ENCODE measurements at regions not wholly inside any gene's neighbourhood (a gene's known extent, or its start where the extent isn't known, plus 50 kb on each side); places are given as distances from the start of the nearest gene placed in this dataset.
"Not testable (repeated sequence)": the region's sequence is repeated elsewhere in the genome, so short reads cannot be mapped to it uniquely, and the experiment has no call there.

DNA sequence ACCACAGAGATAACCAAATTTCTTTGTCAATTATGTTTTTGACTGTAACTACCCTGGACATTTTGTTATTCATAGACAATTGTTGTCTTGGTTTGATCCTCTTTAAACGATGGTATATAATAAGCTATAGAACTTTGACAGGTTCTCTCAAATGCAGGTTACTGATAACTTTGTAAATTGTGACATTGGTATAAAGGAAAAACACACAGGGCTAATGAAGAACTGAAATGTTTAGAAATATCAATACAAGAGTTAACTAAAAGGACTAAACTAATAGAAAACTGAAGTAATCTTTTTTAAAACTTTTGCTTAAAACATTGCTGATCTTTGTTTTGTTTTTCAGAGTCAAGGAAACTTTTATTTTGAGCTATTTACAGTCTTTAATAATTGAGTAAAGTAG lies 124.8 kb downstream of the TPBG start:
- TF ChIP-seq, protein P1, sequence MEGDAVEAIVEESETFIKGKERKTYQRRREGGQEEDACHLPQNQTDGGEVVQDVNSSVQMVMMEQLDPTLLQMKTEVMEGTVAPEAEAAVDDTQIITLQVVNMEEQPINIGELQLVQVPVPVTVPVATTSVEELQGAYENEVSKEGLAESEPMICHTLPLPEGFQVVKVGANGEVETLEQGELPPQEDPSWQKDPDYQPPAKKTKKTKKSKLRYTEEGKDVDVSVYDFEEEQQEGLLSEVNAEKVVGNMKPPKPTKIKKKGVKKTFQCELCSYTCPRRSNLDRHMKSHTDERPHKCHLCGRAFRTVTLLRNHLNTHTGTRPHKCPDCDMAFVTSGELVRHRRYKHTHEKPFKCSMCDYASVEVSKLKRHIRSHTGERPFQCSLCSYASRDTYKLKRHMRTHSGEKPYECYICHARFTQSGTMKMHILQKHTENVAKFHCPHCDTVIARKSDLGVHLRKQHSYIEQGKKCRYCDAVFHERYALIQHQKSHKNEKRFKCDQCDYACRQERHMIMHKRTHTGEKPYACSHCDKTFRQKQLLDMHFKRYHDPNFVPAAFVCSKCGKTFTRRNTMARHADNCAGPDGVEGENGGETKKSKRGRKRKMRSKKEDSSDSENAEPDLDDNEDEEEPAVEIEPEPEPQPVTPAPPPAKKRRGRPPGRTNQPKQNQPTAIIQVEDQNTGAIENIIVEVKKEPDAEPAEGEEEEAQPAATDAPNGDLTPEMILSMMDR (IDR thresholded peaks at IDR 0.05): no peak

DNA sequence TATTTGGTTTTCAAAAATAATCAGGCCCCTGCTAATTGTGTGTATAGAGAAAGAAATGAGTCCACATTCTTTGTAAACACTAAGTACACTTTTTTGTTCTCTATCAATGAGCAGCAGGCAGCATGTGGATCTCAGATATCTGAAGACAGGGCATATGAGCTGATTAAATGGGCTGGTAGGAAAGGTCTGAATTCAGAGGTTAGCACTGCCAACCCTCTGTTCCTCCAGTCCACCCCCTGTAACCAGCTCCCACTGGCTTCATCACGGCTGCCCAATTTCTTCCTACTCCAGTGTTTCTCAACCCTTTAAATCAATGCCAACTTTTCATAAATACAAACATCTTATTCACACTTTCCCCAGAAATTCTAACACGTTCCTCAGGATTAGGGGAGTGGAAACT lies 128.5 kb downstream of the TPBG start:
- TF ChIP-seq, protein P1 (IDR thresholded peaks at IDR 0.05): no peak
- peaks cover 0 to 7% (median 7%) of the 10 kb centered on the region in 3 donors for H3K9me3 ChIP-seq
- DNase-seq: no peak
- H3K4me1 ChIP-seq: no peaks in the 10 kb centered on the region
- no peaks in the 10 kb centered on the region for H3K27me3 ChIP-seq
- no peaks in the 10 kb centered on the region for H3K36me3 ChIP-seq
- intact Hi-C loops (cut with DNase I; ENCODE audit: low total_unique reads): no loop called here
- H3K27ac ChIP-seq: no peak overlapping the region
- no peak overlapping the region for H3K4me3 ChIP-seq

More for the DNA sequence above, 124.8 kb downstream of the TPBG start:
- no peak overlapping the region for H3K4me3 ChIP-seq
- intact Hi-C loops (cut with DNase I; ENCODE audit: low total_unique reads): no loop called here
- no peaks in the 10 kb centered on the region for H3K36me3 ChIP-seq
- peaks cover 0 to 21% (median 15%) of the 10 kb centered on the region in 3 donors for H3K9me3 ChIP-seq
- no peak for DNase-seq
- no peaks in the 10 kb centered on the region for H3K4me1 ChIP-seq
- no peak overlapping the region for H3K27ac ChIP-seq
- H3K27me3 ChIP-seq: no peaks in the 10 kb centered on the region

DNA sequence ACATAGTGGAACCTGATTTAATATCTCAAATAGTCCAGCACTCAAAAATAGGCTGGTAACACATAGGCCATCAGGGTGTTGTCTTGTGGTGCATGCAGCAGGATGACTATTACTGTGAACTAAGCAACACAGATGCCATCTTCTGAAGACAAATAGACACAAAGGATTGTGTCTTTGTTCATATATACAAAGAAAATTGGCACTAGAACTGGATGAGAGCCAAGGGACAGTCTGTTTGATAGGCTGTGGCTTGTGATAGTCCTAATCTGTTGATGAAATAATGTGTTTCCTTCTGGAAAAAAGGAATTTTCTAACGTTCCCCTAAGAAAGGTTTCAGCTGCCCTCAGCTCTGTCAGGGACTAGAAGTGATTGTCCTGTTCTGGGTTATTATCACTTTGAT lies 129.8 kb downstream of the TPBG start:
- Histone ChIP-seq H3K27me3 (no peaks in the 10 kb centered on the region), H3K4me1 (no peaks in the 10 kb centered on the region), H3K36me3 (no peaks in the 10 kb centered on the region), H3K4me3 (no peak overlapping the region), H3K9me3 (peaks cover 0 to 6% (median under 1%) of the 10 kb centered on the region in 3 donors), H3K27ac (no peak overlapping the region)
- TF ChIP-seq, protein P1 (IDR thresholded peaks at IDR 0.05): no peak
- intact Hi-C loops (cut with DNase I; ENCODE audit: low total_unique reads): no loop called here
- DNase-seq: no peak

DNA sequence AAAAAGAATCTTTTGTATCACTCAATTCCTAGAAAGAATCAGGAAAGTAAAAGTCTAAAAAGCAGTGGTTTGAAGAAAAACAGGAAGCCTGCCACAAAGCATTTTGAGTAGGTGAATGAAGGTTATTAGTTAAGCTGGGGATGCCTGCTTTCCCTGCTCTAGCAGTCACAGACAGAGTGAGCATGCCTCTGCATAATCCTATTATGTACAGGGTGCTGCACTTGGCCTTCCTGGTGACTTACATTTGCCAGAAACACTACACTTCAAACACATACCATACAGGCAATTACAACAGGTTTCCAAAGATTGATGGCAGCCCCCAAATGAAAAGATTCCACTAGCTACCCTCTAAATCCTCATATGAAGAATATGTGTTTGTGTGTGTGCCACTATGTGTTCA lies 130.8 kb downstream of the TPBG start:
- Histone ChIP-seq H3K9me3 (no peaks in the 10 kb centered on the region), H3K4me3 (no peak overlapping the region), H3K27ac (no peak overlapping the region), H3K27me3 (no peaks in the 10 kb centered on the region), H3K36me3 (no peaks in the 10 kb centered on the region), H3K4me1 (no peaks in the 10 kb centered on the region)
- intact Hi-C loops (cut with DNase I; ENCODE audit: low total_unique reads): no loop called here
- TF ChIP-seq, protein P1 (IDR thresholded peaks at IDR 0.05): no peak
- no peak for DNase-seq

DNA sequence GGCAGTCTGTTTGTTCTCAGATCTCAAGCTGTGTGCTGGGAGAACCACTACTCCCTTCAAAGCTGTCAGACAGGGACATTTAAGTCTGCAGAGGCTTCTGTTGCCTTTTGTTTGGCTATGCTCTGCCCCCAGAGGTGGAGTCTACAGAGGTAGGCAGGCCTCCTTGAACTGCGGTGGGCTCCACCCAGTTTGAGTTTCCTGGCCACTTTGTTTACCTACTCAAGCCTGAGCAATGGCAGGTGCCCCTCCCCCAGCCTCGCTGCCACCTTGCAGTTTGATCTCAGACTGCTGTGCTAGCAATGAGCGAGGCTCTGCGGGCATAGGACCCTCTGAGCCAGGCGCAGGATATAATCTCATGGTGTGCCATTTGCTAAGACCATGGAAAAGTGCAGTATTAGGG lies 138.3 kb downstream of the TPBG start:
- DNase-seq; intact Hi-C loops (cut with DNase I; ENCODE audit: low total_unique reads); H3K4me1 ChIP-seq; H3K27me3 ChIP-seq; H3K9me3 ChIP-seq; H3K4me3 ChIP-seq; H3K27ac ChIP-seq; H3K36me3 ChIP-seq: not testable (repeated sequence)

DNA sequence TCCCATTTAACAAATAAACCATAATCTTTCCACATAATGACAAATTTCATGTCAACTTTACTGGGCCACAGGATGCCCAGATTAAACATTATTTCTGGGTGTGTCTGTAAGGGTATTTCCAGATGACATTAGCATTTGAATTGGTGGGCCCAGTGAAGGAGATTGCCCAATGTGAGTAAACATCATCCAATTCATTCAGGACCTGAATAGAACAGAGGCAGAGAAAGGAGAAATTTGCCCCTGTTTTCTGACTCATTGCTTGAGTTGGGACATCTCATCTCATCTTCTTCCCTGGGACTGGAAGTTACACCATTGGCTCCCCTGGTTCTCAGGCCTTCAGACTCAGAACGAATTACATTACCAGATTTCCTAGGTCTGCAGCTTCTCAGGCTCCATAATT lies 142.9 kb downstream of the TPBG start:
- intact Hi-C loops (cut with DNase I; ENCODE audit: low total_unique reads): no loop called here
- Histone ChIP-seq H3K9me3 (no peaks in the 10 kb centered on the region), H3K27ac (no peak overlapping the region), H3K36me3 (no peaks in the 10 kb centered on the region), H3K4me1 (no peaks in the 10 kb centered on the region), H3K4me3 (no peak overlapping the region), H3K27me3 (no peaks in the 10 kb centered on the region)
- TF ChIP-seq, protein P1 (IDR thresholded peaks at IDR 0.05): no peak
- no peak for DNase-seq

Data from tibial artery (tissue), 4 donors.